Activated T-cell treated with anti-CD3 and anti-CD28 coated beads for 4 hours (primary cell): ENCODE measurements at regions not wholly inside any gene's neighbourhood (a gene's known extent, or its start where the extent isn't known, plus 50 kb on each side); places are given as distances from the start of the nearest gene placed in this dataset.
"Not testable (repeated sequence)": the region's sequence is repeated elsewhere in the genome, so short reads cannot be mapped to it uniquely, and the experiment has no call there.

Experiments used
- DNase-seq: peaks from one replicate; pipeline ENCODE4 v3.0.0-alpha.2; 2020

DNA sequence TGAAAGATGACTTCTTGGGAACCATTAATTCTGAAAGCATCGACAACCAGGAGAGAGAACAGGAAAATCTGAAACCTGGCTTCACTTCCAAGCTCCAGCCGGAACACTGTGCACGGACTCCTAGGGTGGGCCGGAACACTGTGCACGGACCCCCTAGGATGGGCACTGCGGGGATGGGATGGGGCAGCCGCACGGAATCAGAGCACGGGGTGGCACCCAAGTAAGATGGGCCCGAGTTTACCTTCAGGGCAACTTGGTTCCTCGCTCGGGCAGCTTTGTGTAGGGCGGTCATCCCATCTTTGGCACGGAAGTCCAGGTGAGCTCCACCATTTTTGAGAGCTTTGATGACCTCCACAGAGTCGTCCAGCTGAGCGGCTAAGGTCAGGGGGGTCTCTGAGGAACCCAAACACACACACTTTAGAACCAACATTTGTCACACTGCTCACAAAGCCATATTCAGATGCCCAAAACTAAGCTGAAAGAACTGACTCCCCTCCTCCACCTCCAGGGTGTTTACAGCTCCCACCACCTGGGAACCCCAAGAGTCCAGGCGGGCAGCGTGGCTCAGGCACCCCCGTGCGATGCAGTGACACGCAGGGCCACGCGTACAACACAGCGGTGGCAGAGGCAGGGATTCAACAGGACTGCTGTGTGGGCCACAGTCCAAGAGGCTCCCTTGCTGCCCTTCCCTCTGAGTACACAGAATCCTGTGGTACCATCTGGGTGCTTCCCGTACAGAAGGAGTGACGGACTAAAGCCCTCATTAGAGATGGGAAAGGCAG, 157.9 kb downstream of the SHANK2 start:
- no peak for DNase-seq

DNA sequence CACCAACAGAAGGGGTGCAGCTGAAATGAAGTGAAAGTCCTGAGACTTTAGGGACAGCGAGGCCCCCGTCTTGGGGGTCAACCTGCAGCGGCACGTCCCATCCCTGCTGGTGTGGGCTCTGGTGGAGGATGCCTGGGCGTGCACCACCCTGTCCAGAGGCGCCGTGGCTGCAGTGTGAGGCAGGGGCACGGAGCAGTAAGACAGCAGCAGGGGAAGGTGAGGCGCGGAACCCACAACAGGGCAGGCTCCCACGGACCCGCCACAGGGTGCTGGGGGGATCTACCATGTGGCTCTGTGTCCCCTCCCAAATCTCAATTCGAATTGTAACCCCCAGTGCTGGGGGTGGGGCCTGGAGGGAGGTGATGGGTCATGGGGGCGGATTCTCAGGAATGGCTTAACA, 158.6 kb downstream of the SHANK2 start:
- DNase-seq, result no peak

DNA sequence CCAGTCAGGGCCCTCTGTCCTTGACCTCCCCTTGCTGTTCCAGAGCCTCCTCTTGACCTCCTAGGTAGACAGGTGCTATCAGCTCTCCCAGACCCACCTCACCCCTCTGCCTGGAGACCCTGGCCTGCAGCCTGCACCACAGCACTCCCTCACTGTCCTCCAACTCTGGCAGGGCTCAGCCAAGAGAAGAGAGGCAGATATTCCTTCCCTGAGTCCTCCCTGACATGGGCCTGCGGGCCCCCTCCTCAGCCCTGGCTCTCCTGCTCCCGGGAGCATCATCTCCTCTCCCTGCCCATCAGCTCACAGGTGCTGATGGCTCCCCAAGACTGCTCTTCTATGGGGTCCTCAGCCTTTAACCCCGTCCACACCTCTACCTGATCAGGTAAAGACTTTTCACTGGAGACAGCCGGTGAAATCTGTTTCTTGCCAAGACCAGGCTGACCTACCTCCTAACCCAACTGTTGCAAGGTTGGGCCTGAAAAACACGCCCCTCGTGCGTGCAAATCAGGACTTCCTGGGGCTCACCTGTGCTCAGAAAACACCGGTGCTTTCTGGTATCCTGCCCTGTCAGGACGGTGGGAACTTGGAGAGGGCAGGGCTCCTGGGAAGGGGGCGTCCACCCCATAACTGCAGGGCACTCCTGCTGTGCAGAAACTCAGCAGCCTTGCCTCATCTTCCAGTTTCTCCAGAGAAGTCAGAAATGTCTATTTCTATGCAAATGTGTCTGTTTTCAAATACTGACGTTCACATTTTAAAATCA, 160.7 kb downstream of the SHANK2 start:
- no peak for DNase-seq

DNA sequence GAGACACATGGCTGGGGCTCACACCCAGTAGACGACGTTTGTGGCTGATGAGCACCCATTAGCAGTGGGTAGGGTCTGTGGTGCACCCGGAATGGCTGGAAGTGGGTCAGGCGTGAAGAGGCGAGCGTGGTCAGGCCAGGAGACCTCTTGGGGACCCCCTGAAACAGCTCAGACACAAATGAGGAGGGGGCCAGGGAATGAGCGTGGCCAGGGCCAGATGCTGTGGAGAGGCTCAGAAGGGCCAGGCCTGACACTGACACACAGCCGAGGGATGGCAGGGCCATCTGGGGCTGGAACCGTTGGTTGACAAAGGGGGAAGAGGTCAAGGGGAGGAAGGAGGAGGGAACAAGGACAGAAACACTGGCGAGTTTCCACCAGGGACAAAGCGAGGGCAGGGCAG, 162.8 kb downstream of the SHANK2 start:
- DNase-seq, result no peak

DNA sequence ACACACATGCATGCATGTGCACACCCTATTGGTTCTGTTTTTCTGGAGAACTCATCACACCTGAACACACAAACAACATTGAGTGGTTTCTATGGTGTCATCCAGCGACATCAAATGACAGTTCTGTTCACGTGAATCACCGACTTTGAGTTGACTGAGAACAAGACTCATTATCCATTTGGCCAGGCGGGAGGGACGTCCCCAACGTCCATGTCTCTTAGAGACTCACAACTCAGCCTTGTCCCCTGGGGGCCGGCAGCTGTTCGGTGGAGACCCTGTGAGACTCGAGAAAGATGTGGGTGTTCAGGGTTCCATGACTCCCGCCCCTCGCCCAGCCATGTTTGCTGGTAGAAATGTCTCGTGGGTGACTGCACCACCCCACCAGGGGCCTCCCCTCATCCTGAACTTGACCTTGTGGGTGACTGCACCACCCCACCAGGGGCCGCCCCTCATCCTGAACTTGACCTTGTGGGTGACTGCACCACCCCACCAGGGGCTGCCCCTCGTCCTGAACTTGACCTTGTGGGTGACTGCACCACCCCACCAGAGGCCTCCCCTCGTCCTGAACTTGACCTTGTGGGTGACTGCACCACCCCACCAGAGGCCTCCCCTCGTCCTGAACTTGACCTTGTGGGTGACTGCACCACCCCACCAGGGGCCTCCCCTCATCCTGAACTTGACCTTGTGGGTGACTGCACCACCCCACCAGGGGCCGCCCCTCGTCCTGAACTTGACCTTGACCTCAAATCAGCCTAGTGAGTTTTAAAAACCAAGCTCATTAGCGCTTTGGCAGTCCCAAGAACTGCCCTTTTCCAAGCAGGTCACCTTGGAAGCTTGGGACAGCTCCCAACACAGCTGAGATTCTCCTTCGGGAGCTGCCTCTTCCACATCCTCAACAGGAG, 163.8 kb downstream of the SHANK2 start:
- DNase-seq, result not testable (repeated sequence)

GRCh38 chr11:71086687-71087258, 165.6 kb downstream of the SHANK2 start:
- DNase-seq, result no peak

DNA sequence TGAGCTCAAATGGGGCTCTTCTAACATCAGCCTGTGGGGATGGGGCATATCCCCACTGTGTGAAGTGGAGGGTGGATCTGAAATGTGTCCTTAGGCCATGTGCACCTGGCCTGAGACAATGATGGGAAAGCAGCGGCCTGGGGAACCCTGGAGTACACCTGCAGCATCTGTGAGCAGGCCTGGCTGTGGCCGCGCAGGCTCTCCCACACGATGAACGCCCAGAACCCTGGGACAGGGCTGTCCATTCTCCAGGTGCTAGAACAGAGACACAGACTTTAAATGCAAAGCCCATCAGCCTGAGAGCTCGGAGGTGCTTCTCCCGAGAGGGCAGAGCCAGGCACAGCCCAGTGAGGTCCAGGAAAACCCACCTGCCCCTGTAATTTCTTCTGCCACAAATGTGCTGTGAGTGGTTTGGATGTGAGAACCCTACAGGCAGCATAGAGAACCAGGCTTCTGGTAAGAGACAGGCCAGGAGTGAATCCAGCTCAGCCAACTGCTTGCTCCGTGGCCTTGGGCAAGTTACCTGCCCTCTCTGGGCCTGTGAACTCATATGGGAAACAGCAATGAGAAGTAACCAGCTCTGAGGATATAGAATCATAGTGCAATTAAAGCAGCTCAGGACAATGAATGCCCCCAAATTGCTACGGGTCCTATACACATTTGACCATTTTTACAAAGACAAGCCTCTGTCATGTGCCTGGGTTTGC, 167.9 kb downstream of the SHANK2 start:
- DNase-seq, result no peak

DNA sequence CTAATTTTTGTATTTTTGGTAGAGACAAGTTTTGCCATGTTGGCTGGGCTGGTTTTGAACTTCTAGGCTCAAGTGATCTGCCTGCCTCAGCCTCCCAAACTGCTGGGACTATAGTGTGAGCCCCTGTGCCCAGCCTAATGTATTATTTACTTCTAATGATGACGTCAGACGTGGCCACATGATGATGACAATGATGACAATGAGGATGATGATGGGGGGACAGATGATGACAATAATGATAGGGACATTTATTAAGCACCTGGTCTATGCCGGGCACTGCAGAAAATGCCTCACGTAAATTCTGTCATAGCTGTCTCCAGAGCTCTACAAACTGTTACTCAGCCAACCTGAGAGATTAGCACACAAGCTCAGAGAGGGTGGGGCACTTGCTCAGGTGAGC, 169.3 kb downstream of the SHANK2 start:
- no peak for DNase-seq

GRCh38 chr11:71082454-71082853, 169.9 kb downstream of the SHANK2 start:
- no peak for DNase-seq

DNA sequence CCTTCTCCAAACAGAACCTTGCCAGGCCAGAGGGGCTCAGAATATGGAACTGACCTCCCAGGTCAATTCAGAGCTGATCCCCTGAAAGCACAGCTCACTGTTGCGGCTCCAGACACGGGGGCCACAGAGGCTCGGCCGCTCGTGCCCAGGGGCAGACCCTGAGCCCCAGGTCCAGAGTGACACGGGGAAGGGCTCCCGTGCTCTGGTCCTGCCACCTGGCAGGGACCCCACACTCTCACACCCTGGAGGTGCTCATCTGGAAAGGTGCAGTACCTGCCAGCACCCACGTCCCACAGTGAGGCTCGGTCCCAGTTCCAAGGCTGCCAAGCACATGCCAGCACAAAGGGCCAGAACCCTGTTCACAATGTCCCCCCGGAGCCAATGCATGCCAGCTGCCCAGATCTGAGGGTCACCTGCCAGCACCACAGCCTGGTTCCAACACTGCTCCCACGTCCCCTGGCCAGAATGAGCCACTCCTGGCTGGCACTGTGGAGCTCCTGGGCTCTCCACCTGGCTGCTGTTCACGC, 170.6 kb downstream of the SHANK2 start:
- DNase-seq, result no peak

DNA sequence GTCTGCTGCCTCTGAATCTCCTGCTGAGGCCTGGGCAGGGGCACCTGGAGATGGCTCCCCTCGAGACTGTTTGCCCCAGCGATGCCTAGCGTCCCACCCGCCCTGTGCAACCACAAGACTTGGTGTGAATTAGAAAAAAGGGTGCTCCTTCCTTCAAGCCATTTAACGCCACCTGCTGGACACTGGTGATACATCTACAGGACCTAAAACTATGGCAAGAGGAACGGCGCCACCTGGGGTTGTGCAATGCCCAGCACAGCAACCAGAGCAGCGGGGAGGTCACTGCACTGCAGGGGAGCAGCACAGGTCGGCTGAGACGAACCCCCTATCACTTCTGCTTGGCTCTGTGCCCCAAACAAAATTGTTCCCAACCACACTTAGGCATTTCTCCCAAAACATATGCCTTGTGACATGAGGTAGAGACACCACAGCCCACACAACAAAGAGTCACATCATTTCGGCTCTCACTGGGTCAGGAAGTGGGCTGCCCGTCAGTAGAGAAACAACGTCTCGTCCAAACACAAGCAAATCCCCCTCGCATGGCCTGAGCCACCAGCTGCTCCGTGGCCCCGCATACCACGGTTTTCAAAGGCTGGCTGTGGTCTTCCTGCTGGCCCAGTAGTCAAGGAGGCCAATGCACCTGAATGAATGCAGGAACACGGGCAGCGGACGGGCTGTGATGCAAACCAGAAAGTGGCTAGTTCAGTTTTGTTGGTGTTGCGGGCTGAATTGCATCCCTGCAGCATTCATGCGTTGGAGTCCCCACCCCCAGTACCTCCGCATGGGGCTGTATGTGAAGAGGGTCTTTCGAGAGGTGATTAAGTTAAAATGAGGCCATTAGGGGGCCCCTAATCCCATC, 171.9 kb downstream of the SHANK2 start:
- DNase-seq, result peak; percentile 5

- DNase-seq, result no peak
Measured at GRCh38 chr11:71079795-71080194, 172.6 kb downstream of the SHANK2 start.

- DNase-seq, result no peak
Measured at GRCh38 chr11:71078482-71078881, 173.9 kb downstream of the SHANK2 start.

DNA sequence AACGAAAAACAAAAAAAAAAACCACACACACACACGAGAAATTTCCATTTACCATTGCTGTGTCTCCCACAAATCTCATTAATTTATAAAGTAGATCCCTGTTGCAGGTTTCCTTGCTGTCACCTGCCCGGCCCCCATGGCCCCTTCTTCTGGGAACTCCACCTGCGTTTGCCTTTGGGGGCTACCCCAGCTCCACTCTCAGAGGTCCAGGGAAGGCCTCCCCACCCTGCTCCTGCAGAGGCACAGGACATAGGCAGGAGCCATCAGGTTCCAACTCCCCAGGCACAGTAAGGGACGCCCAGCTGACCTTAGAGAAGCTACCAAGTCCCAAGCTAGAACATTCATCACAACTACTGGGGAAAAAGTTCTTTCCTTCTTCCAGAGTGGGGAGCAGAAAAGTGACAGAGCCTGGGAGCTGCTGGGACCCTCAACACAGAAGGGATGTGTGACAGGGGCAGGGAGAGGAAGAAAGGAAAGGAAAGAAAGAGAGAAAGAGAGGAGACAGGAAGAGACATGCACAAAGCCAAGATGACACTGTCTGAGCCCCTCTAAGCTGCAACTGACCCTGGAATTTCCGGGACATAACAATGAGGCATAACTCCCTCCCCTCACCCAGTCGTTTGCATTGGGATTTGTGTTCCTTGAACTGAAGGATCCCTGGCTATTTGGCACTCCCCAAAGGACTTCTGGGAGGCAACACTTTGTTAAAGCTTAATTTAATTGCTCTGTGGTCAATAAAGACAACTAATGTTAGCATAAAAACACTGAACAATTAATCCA, 175.7 kb downstream of the SHANK2 start:
- no peak for DNase-seq

GRCh38 chr11:71075871-71076420, 176.4 kb downstream of the SHANK2 start:
- DNase-seq, result no peak

DNA sequence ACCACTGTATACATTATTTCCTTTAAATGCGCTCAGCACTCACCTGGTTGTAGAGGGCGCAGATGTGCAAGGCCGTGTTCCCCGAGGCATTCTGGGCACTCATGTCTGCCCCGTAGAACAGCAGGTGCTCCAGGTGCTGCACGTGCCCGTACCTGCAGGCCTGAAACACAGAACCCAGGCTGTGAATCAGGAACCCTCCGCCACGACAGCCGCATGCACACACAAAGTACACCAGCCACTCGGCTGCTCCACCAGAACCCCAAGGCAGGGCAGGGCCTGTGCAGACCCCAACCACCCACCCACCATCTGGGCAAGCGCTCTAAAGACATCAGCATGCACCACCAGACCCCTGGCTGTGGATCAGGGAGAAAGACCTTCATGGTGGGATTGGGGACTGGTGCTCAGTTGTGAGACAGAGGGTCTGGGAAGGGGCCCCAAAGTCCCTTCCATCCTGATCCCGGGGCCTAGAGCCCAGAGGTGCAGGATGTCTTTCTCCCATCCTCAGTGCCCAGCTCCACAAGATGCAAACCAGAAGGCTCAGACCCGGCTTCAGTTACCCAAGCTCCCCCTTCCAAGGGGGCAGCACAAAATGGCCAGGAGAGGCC, 177.2 kb downstream of the SHANK2 start:
- DNase-seq, result no peak

- DNase-seq, result no peak
Measured at GRCh38 chr11:71071736-71072509, 180.5 kb downstream of the SHANK2 start.
